ENCODE measurements at regions not wholly inside any gene's neighbourhood (a gene's known extent, or its start where the extent isn't known, plus 50 kb on each side); places are given as distances from the start of the nearest gene placed in this dataset.

DNA sequence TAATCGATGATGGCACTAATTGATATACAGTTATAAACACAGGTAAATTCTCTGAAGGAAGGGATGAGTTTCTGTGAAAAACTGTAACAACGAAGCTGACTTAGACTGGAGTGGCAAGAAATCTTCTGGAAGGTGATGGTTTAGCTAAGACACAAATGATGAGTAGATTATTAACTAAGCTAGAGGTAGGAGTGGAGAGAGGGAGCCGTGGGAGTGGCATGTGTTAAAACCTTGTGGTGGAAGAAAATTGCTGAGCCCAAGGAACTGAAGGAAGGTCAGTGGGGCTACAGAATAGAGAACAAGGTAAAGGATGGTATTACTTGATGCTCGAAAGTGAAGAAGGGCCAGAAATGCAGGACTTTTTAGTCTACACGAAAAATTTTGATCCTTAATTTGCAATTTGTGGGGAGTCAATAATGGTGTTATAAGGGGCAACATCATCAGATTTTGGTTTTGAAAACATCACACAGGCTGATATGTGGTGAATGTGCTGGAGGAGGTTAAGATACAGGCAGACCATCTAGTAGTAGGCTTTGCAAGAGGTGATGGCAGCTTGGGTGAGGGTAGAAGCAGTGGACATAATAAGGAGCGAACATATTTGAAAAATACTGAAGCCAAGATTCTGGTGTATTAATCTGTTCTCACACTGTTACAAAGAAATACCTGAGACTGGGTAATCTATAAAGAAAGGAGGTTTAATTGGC is 93.8 kb downstream of the S1PR1 start (continued):
- TF ChIP-seq SAP30 (IDR thresholded peaks at IDR 0.05; ENCODE audit: insufficient read depth, insufficient replicate concordance, low read length), result no peak
- no peak for TF ChIP-seq EGR1 (IDR thresholded peaks at IDR 0.05; ENCODE audit: borderline replicate concordance, low read depth, low read length)
- no peak for TF ChIP-seq POU5F1 (IDR thresholded peaks at IDR 0.05; ENCODE audit: low read depth, low read length)
- TF ChIP-seq NANOG (IDR thresholded peaks at IDR 0.05; ENCODE audit: insufficient read depth, low read depth, low read length, poor library complexity, severe bottlenecking), result no peak
- no peak for TF ChIP-seq SRF (IDR thresholded peaks at IDR 0.05; ENCODE audit: low read depth, low read length)
